ENCODE measurements at regions not wholly inside any gene's neighbourhood (a gene's known extent, or its start where the extent isn't known, plus 50 kb on each side); places are given as distances from the start of the nearest gene placed in this dataset.

DNA sequence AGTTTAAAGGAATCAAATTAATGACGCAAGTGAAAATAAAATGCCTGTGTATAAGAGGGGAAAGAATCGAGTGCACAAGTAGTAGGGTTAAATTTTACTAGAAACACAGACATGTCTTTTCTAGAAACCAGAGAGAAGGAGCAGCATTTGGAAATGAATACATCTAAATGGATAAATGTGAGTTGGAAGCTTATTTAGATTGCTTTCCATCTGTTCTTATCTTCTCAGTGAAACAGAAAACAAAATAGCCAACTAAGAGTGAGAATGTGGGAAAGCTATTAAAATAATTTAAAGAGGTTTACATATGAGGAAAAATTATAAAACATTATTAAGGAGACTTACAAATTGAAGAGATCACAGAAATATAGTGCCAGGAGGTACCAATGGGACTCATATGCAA lies 1818.9 kb upstream of the FLRT2 start:
- TF ChIP-seq, protein P1, sequence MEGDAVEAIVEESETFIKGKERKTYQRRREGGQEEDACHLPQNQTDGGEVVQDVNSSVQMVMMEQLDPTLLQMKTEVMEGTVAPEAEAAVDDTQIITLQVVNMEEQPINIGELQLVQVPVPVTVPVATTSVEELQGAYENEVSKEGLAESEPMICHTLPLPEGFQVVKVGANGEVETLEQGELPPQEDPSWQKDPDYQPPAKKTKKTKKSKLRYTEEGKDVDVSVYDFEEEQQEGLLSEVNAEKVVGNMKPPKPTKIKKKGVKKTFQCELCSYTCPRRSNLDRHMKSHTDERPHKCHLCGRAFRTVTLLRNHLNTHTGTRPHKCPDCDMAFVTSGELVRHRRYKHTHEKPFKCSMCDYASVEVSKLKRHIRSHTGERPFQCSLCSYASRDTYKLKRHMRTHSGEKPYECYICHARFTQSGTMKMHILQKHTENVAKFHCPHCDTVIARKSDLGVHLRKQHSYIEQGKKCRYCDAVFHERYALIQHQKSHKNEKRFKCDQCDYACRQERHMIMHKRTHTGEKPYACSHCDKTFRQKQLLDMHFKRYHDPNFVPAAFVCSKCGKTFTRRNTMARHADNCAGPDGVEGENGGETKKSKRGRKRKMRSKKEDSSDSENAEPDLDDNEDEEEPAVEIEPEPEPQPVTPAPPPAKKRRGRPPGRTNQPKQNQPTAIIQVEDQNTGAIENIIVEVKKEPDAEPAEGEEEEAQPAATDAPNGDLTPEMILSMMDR (IDR thresholded peaks at IDR 0.05) = no peak
- TF ChIP-seq SIN3A (IDR thresholded peaks at IDR 0.05; ENCODE audit: borderline replicate concordance, insufficient read depth, low read depth, low read length) (no peak), POLR2AphosphoS5 (IDR thresholded peaks at IDR 0.05; ENCODE audit: low read depth, low read length) (no peak), TCF7L2 (IDR thresholded peaks at IDR 0.05; ENCODE audit: low read depth, low read length) (no peak)
- TF ChIP-seq, protein P2, sequence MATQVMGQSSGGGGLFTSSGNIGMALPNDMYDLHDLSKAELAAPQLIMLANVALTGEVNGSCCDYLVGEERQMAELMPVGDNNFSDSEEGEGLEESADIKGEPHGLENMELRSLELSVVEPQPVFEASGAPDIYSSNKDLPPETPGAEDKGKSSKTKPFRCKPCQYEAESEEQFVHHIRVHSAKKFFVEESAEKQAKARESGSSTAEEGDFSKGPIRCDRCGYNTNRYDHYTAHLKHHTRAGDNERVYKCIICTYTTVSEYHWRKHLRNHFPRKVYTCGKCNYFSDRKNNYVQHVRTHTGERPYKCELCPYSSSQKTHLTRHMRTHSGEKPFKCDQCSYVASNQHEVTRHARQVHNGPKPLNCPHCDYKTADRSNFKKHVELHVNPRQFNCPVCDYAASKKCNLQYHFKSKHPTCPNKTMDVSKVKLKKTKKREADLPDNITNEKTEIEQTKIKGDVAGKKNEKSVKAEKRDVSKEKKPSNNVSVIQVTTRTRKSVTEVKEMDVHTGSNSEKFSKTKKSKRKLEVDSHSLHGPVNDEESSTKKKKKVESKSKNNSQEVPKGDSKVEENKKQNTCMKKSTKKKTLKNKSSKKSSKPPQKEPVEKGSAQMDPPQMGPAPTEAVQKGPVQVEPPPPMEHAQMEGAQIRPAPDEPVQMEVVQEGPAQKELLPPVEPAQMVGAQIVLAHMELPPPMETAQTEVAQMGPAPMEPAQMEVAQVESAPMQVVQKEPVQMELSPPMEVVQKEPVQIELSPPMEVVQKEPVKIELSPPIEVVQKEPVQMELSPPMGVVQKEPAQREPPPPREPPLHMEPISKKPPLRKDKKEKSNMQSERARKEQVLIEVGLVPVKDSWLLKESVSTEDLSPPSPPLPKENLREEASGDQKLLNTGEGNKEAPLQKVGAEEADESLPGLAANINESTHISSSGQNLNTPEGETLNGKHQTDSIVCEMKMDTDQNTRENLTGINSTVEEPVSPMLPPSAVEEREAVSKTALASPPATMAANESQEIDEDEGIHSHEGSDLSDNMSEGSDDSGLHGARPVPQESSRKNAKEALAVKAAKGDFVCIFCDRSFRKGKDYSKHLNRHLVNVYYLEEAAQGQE (IDR thresholded peaks at IDR 0.05; ENCODE audit: insufficient read depth in 1 of 2, low read depth in 2 of 2, low read length in 1 of 2) = no peak
